SK-N-SH treated with all-trans-retinoic acid at 6 μM for 48 hours (cell line): ENCODE measurements at regions not wholly inside any gene's neighbourhood (a gene's known extent, or its start where the extent isn't known, plus 50 kb on each side); places are given as distances from the start of the nearest gene placed in this dataset.

Source experiments
- ATAC-seq: fragments of 200-7000 bp; cut with Tn5 transposase; 3 replicates; pipeline ENCODE4 v1.9.1; 2020; ENCODE audit warnings: mild to moderate bottlenecking, moderate library complexity
- ARNTL ChIP-seq: fragments of 450-650 bp; formaldehyde crosslinking; IDR thresholded peaks from 2 replicates; pipeline ENCODE4 v1.5.0; 2020; ENCODE audit warnings: low read depth, mild to moderate bottlenecking, moderate library complexity, borderline replicate concordance
- BACH2 ChIP-seq: fragments of 250-450 bp; sonication (Bioruptor Pico); IDR thresholded peaks from 2 replicates; pipeline ENCODE4 v1.9.0; 2021; ENCODE audit warnings: mild to moderate bottlenecking, borderline replicate concordance
- CREB5 ChIP-seq: fragments of 250-450 bp; sonication (Bioruptor Pico); IDR thresholded peaks from 2 replicates; pipeline ENCODE4 v1.5.1; 2020; ENCODE audit warnings: low read depth, mild to moderate bottlenecking, moderate library complexity
- CSDC2 ChIP-seq: fragments of 250-450 bp; sonication (Bioruptor Pico); IDR thresholded peaks from 2 replicates; pipeline ENCODE4 v1.5.0; 2020; ENCODE audit warnings: mild to moderate bottlenecking, moderate library complexity
- CSRNP3 ChIP-seq: fragments of 250-450 bp; sonication (Bioruptor Pico); IDR thresholded peaks from 2 replicates; pipeline ENCODE4 v1.5.1; 2021; ENCODE audit warnings: mild to moderate bottlenecking, moderate library complexity
- ESRRG ChIP-seq: fragments of 250-450 bp; sonication (Bioruptor Pico); IDR thresholded peaks from 2 replicates; pipeline ENCODE4 v1.6.1; 2021; ENCODE audit warnings: mild to moderate bottlenecking
- GLIS3 ChIP-seq: fragments of 250-450 bp; sonication (Bioruptor Pico); IDR thresholded peaks from 2 replicates; pipeline ENCODE4 v1.5.0; 2020; ENCODE audit warnings: mild to moderate bottlenecking, moderate library complexity
- OSR1 ChIP-seq: fragments of 250-450 bp; sonication (Bioruptor Pico); IDR thresholded peaks from 2 replicates; pipeline ENCODE4 v1.8.0; 2022; ENCODE audit warnings: moderate library complexity, mild to moderate bottlenecking, inconsistent platforms
- PATZ1 ChIP-seq: fragments of 250-450 bp; sonication (Bioruptor Pico); IDR thresholded peaks from 2 replicates; pipeline ENCODE4 v1.8.0; 2020; ENCODE audit warnings: mild to moderate bottlenecking, moderate library complexity, borderline replicate concordance
- POU6F1 ChIP-seq: fragments of 250-450 bp; sonication (Bioruptor Pico); IDR thresholded peaks from 2 replicates; pipeline ENCODE4 v1.8.0; 2021; ENCODE audit warnings: low read depth, mild to moderate bottlenecking, moderate library complexity, borderline replicate concordance
- PPARA ChIP-seq: fragments of 250-450 bp; sonication (Bioruptor Pico); IDR thresholded peaks from 2 replicates; pipeline ENCODE4 v1.5.0; 2020; ENCODE audit warnings: mild to moderate bottlenecking, borderline replicate concordance
- SNAI2 ChIP-seq: fragments of 250-450 bp; sonication (Bioruptor Pico); IDR thresholded peaks from 2 replicates; pipeline ENCODE4 v1.5.0; 2020; ENCODE audit warnings: mild to moderate bottlenecking, moderate library complexity
- TCF4 ChIP-seq: fragments of 250-450 bp; sonication (Bioruptor Pico); IDR thresholded peaks from 2 replicates; pipeline ENCODE4 v1.8.0; 2021; ENCODE audit warnings: mild to moderate bottlenecking, moderate library complexity, borderline replicate concordance
- TOX ChIP-seq: fragments of 250-450 bp; sonication (Bioruptor Pico); IDR thresholded peaks from 2 replicates; pipeline ENCODE4 v1.8.0; 2021; ENCODE audit warnings: mild to moderate bottlenecking, moderate library complexity, borderline replicate concordance
- TSHZ2 ChIP-seq: fragments of 250-450 bp; sonication (Bioruptor Pico); IDR thresholded peaks from 2 replicates; pipeline ENCODE4 v1.5.0; 2020; ENCODE audit warnings: mild to moderate bottlenecking, moderate library complexity
- ZC3H10 ChIP-seq: fragments of 250-450 bp; sonication (Bioruptor Pico); IDR thresholded peaks from 2 replicates; pipeline ENCODE4 v1.5.1; 2021; ENCODE audit warnings: mild to moderate bottlenecking, moderate library complexity
- ZFP3 ChIP-seq: fragments of 250-450 bp; sonication (Bioruptor Pico); IDR thresholded peaks from 2 replicates; pipeline ENCODE4 v1.5.0; 2020; ENCODE audit warnings: mild to moderate bottlenecking, moderate library complexity
- ZNF565 ChIP-seq: fragments of 450-650 bp; formaldehyde crosslinking; conservative IDR thresholded peaks from 2 replicates; pipeline ENCODE4 v1.5.0; 2020; ENCODE audit warnings: low read depth, mild to moderate bottlenecking, moderate library complexity
- ZNF70 ChIP-seq: fragments of 450-650 bp; formaldehyde crosslinking; IDR thresholded peaks from 2 replicates; pipeline ENCODE4 v1.5.0; 2020; ENCODE audit warnings: mild to moderate bottlenecking, moderate library complexity

GRCh38 chr2:198525211-198525969, 721.0 kb downstream of the PLCL1 start:
- no peak for TF ChIP-seq TOX (CRISPR knock-in tag)
- TF ChIP-seq ZNF70 (CRISPR knock-in tag): no peak
- no peak for TF ChIP-seq CSRNP3 (CRISPR knock-in tag)
- ATAC-seq: no peak

GRCh38 chr2:198523710-198524109, 719.3 kb downstream of the PLCL1 start:
- no peak for ATAC-seq
- TF ChIP-seq TCF4 (CRISPR knock-in tag) (no peak), GLIS3 (no peak), ARNTL (CRISPR knock-in tag) (no peak), ZC3H10 (CRISPR knock-in tag) (no peak), PPARA (CRISPR knock-in tag) (no peak), TOX (CRISPR knock-in tag) (no peak), ZNF565 (CRISPR knock-in tag) (no peak), PATZ1 (CRISPR knock-in tag) (no peak)

- no peak for ATAC-seq
- no peak for TF ChIP-seq ZFP3 (CRISPR knock-in tag)
These were observed 714.5 kb downstream of the PLCL1 start for GRCh38 chr2:198518935-198519334.

GRCh38 chr2:198517976-198518375, 713.6 kb downstream of the PLCL1 start:
- no peak for ATAC-seq
- TF ChIP-seq ZC3H10 (CRISPR knock-in tag) (no peak), CSDC2 (CRISPR knock-in tag) (no peak), PPARA (CRISPR knock-in tag) (no peak), SNAI2 (CRISPR knock-in tag) (no peak), ZNF70 (CRISPR knock-in tag) (no peak), TCF4 (CRISPR knock-in tag) (no peak), PATZ1 (CRISPR knock-in tag) (no peak), TSHZ2 (CRISPR knock-in tag) (no peak), CREB5 (CRISPR knock-in tag) (no peak), ARNTL (CRISPR knock-in tag) (no peak), ESRRG (CRISPR knock-in tag) (no peak), ZNF565 (CRISPR knock-in tag) (no peak), BACH2 (CRISPR knock-in tag) (no peak), TOX (CRISPR knock-in tag) (no peak), OSR1 (CRISPR knock-in tag) (no peak), POU6F1 (CRISPR knock-in tag) (no peak)
